ENCODE measurements at regions not wholly inside any gene's neighbourhood (a gene's known extent, or its start where the extent isn't known, plus 50 kb on each side); places are given as distances from the start of the nearest gene placed in this dataset.

- peak overlapping the region; percentile 20 to 24 for H3K27ac Mint-ChIP-seq
- peaks cover 73 to 77% of the 10 kb centered on the region in 2 donors for H3K4me1 Mint-ChIP-seq
- intact Hi-C loops (cut with micrococcal nuclease): loop anchor here (5.0 kb wide), 1 partner anchor 68 kb away; the partner anchor contains the start of gene RYBP
These were observed 468.6 kb downstream of the SHQ1 start for GRCh38 chr3:72379500-72380187.

GRCh38 chr3:72378287-72378686 is 470.0 kb downstream of the SHQ1 start:
- Histone ChIP-seq H3K4me1 (ENCODE audit: control insufficient read depth, insufficient read depth, low read length) (peaks cover 15% of the 10 kb centered on the region), H3K27me3 (ENCODE audit: control insufficient read depth, insufficient read depth, low read length) (no peaks in the 10 kb centered on the region), H3K27ac (ENCODE audit: low read length) (no peak overlapping the region), H3K9me3 (ENCODE audit: control insufficient read depth, insufficient read depth, low read length) (no peaks in the 10 kb centered on the region), H3K4me3 (ENCODE audit: low read length) (no peak overlapping the region), H3K36me3 (ENCODE audit: control insufficient read depth, insufficient read depth, low read length) (peaks cover 12% of the 10 kb centered on the region)
- Mint-ChIP-seq H3K9me3 (no peaks in the 10 kb centered on the region), H3K27me3 (ENCODE audit: low read depth in 2 of 2) (no peaks in the 10 kb centered on the region), H3K4me3 (no peak overlapping the region), H3K36me3 (no peaks in the 10 kb centered on the region), H3K4me1 (peaks cover 67 to 72% of the 10 kb centered on the region in 2 donors), H3K27ac (peak overlapping the region in 1 of 2 donors; percentile 20)
- TF ChIP-seq CTCF (IDR thresholded peaks at IDR 0.05): no peak
- WGBS (ENCODE audit: insufficient coverage): 97% methylated on average over 10 of the region's 10 CpGs
- intact Hi-C loops (cut with micrococcal nuclease): loop anchor here (5.0 kb wide), 1 partner anchor 69 kb away; the partner anchor contains the start of gene RYBP
- no peak for ATAC-seq
- DNase-seq: no peak

More at GRCh38 chr3:72379500-72380187, 468.6 kb downstream of the SHQ1 start:
- Histone ChIP-seq H3K9me3 (ENCODE audit: control insufficient read depth, insufficient read depth, low read length) (no peaks in the 10 kb centered on the region), H3K4me1 (ENCODE audit: control insufficient read depth, insufficient read depth, low read length) (peaks cover 15% of the 10 kb centered on the region), H3K36me3 (ENCODE audit: control insufficient read depth, insufficient read depth, low read length) (peaks cover 12% of the 10 kb centered on the region), H3K27me3 (ENCODE audit: control insufficient read depth, insufficient read depth, low read length) (no peaks in the 10 kb centered on the region), H3K4me3 (ENCODE audit: low read length) (no peak overlapping the region), H3K27ac (ENCODE audit: low read length) (no peak overlapping the region)
- Mint-ChIP-seq H3K27me3 (ENCODE audit: low read depth in 2 of 2) (no peaks in the 10 kb centered on the region), H3K36me3 (no peaks in the 10 kb centered on the region), H3K9me3 (no peaks in the 10 kb centered on the region), H3K4me3 (no peak overlapping the region)
- ATAC-seq (no peak), DNase-seq (no peak)
- no peak for TF ChIP-seq CTCF (IDR thresholded peaks at IDR 0.05)
- WGBS (ENCODE audit: insufficient coverage): 100% methylated on average over 1 of the region's 1 CpG

GRCh38 chr3:72376956-72377710 is 471.1 kb downstream of the SHQ1 start:
- H3K27me3 ChIP-seq (ENCODE audit: control insufficient read depth, insufficient read depth, low read length): no peaks in the 10 kb centered on the region
- no peaks in the 10 kb centered on the region for H3K36me3 Mint-ChIP-seq
- no peaks in the 10 kb centered on the region for H3K9me3 ChIP-seq (ENCODE audit: control insufficient read depth, insufficient read depth, low read length)
- DNase-seq: no peak
- H3K27ac ChIP-seq (ENCODE audit: low read length): no peak overlapping the region
- H3K27me3 Mint-ChIP-seq (ENCODE audit: low read depth in 2 of 2): no peaks in the 10 kb centered on the region
- H3K9me3 Mint-ChIP-seq: no peaks in the 10 kb centered on the region
- intact Hi-C loops (cut with micrococcal nuclease): loop anchor here (5.0 kb wide), 1 partner anchor 70 kb away; the partner anchor contains the start of gene RYBP
- no peak for TF ChIP-seq CTCF (IDR thresholded peaks at IDR 0.05)
- 92% methylated on average over 8 of the region's 9 CpGs for WGBS (ENCODE audit: insufficient coverage)
- no peak for ATAC-seq
- H3K27ac Mint-ChIP-seq: peak overlapping the region in 1 of 2 donors; percentile 35
- H3K4me3 ChIP-seq (ENCODE audit: low read length): no peak overlapping the region
- peaks cover 17% of the 10 kb centered on the region for H3K4me1 ChIP-seq (ENCODE audit: control insufficient read depth, insufficient read depth, low read length)
- H3K4me1 Mint-ChIP-seq: peaks cover 57 to 60% of the 10 kb centered on the region in 2 donors
- H3K36me3 ChIP-seq (ENCODE audit: control insufficient read depth, insufficient read depth, low read length): peaks cover 12% of the 10 kb centered on the region
- H3K4me3 Mint-ChIP-seq: no peak overlapping the region
